Stimulated activated CD4-positive, alpha-beta T cell treated with anti-CD3 and anti-CD28 coated beads, Interleukin-12 subunit alpha, Interleukin-12 subunit beta, amount 100 ng/mL, for 48 hours (primary cell): ENCODE measurements at regions not wholly inside any gene's neighbourhood (a gene's known extent, or its start where the extent isn't known, plus 50 kb on each side); places are given as distances from the start of the nearest gene placed in this dataset.

Experiments
- DNase-seq, 3 donors: peaks; one replicate each; pipeline ENCODE4 v3.0.0-alpha.2; 2020; ENCODE audit warnings: low read depth in 2 of 3, low spot score in 1 of 3

DNA sequence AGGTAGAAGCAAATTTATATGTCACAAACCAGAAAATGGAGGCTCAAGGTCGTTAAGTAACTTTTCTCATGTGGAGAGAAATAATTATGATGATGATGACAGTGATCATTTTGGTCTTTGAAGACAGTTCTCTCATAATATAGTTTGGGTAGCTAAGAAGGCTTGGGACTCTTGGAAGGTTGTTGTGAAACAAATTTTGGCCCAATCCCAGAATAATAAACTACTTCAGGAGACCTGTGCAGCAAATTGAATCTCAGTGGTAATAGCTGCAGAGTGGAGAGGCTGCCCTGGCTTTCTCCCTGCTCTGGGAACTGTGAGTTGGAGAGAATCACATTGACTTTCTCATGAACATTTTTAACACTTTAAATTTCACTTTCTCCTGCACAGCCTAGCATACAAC is 217.2 kb upstream of the BOD1L1 start:
- DNase-seq, result no peak

DNA sequence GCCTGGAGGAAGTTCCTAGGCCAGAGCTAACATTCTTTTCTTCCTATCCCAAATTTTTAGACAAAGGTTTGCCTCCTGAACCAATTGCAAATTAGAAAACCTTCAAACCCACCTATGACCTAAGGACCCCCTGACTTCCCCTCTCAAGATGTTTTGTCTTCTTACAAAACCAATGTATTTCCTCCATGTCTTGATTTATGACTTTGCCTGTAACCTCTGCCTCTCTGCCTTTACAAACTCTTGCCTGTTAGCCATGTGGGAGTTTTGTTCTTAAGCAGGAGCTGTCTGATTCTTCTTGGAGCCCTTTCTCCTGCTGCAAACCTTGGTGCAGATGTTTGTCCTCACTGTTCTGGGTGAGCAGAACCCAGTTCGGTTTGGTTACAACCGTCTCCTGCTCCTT is 222.3 kb upstream of the BOD1L1 start:
- no peak for DNase-seq

DNA sequence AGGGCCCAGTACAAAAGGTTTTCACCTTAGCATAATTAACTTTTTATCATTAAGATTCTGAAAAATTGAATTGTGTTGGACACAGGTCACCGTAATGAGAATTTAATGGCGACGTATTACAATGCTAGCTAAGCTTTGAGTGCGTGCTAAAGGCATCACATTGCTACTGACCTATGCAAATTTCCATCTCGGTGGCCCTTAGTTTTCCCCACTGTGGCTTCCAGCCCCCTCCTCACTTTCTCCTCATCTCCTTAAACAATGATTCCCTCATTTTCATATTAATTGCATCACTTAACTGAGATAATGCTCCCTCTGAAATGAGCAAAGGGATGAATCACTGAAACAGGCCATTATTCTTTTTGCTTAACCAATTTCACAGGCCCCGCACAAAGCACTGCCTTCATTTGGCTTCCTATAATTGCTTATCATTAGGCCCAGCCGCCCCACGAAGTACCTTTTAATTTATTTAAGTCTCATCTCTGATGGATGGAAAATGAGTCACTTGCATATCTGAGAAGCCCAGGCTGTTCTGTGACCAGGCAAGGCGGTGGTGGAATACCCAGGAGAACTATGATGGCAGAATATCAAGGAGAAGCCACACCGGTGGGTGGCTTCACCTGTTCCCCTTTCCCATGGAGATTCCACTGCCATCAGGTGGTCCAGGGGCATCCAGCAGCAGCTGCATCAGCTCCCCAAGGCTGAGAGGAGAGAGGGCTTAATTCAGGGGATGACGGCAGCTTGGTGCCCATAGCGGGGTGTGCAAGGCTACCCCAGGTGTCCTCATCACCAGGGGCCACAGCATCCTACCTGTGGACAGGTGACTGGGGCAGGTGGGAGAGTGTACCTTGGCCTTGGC is 223.8 kb upstream of the BOD1L1 start:
- DNase-seq, result no peak

DNA sequence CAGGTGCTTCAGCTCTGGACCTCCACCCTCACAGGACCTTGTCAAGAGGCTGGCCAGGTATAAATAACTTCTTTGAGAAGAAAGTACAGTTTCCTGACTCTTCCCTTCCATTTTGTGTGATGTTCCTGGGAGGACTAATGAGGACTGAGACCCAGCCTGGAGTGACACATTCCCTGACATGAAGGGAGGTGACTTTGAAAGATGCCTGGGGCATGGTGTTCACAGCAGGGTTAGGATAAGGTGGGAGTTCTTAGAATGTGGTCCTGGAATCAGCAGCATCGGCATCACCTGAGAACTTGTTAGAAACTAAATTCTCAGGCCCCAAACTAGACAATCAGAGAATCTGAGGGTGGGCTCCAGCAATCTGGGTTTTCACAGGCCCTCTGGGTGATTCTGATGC is 224.9 kb upstream of the BOD1L1 start:
- no peak for DNase-seq

DNA sequence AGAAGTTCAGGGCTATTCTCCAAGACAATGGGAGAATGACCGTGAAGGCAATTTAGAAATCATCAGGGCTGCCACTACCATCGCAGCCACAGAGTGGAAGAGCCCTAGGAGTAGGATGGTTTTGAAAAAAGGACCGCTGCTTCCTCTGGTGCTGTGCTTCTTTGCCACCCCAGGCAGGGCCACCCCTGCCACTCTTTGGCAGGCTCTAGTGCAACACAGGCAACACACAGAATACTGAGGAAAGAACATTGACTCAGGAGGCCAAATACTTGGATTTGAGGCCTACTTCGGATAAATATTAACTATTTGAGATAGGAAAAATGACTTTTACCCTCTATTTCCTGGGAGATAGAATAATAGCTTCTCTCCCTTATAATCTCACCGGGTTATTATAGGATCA is 228.9 kb upstream of the BOD1L1 start:
- no peak for DNase-seq

DNA sequence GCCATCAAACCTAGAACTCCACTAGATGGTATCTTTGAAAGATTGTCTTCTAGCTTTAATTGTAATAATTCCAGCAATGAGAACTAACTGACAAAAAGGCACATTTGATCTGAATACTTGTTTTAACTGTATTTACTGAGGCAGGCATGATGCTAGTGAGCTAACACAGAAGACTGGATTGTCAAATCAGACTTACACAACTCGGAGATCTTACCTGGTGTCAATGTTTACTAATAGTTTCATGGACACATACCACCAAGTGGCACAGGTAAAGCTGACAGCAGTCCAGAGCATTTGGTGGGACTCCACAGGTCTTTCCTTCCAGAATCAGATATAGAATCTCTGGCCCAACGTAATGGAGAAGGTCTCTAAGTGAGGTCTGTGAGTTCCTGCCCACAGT is 229.9 kb upstream of the BOD1L1 start:
- no peak for DNase-seq

DNA sequence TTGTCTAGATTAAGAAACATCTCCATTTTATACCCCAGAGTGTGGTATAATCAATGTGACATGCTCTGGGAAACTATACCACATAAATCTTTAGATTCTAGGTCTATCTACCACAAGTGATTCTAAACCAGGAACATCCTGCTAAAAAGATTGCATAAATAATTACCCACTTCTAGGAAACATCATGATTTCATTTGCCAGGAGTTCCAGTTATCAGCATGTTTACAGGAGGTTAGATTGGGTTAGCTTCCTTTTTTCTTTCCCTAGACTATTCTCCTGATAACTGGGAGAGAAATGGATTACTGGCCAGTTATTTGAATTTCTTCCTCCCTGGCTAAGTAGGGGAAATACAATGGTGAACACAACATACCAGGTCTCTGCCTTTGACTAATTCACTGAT is 230.3 kb upstream of the BOD1L1 start:
- no peak for DNase-seq

DNA sequence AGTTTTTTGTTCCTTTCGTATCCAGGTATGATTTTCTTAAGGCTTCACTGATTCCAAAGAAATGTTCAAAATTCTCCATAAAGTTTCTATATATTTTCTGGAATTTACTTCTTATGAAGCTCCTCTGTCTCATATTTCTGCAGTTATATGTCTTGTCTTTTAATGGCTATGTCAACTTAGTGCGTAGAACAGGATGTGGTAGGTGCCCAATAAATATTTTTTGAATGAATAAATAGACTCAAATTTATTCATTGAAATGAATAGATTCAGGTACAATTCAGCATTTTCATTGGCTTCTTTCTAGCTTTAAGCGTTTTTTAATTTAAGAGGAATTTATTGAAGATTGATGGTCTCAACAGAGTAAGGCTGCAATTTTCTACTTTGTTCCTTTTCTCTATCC is 231.9 kb upstream of the BOD1L1 start:
- no peak for DNase-seq

DNA sequence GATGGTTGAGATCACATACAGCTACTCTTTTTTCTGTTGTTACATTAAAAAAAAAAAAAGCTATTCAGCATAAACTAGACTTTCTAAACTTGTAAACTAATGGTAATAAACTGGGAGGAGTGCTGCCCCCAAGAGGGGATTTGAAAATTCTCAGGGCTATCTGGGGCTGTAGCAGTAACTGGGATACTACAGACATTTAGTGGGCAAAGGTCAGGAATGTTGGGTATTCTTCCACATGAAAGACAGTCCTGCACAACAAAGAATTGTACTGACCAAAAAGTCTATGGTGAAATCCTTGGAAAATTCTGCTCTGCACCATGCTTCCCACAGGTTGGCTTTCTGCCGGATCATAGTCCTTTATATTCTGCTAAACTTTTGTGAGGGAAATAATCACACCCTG is 232.6 kb upstream of the BOD1L1 start:
- DNase-seq, result no peak

DNA sequence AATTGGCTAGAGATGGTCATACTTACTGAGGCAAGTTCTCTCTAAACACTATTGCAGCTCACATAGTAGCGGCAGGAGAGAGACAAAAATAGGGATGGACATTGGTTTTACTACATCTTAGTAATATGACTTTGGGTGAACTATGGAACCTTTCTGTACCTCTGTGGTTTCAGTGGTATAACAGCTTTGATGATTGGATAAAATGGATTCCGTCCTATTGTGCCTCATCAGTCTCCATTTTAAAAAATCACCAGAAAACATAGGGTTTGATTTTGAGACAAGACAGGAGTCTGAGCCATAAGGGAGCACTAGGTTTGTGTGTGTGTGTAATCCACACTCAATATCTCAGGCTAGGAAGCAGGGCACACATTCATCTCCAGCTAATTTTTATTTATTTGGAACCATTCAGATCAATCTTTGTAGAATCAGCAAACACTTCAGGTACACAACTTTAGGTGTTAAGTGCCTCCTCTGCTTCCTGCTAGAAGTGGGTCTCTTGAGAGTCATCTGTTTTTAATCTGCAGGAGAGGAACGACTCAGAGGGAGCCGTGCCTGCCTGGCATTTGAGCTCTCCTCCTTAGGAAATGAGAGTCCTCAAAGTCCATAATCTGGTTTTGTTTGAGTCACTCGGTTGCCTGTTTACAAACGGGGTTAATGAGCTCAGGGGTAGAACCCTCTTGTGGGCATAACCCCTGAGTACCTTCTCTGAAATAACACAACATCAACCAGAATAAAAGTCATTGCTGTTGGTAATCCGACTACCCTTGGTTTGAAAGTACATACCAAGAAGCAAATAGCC is 238.5 kb upstream of the BOD1L1 start:
- DNase-seq, result no peak

DNA sequence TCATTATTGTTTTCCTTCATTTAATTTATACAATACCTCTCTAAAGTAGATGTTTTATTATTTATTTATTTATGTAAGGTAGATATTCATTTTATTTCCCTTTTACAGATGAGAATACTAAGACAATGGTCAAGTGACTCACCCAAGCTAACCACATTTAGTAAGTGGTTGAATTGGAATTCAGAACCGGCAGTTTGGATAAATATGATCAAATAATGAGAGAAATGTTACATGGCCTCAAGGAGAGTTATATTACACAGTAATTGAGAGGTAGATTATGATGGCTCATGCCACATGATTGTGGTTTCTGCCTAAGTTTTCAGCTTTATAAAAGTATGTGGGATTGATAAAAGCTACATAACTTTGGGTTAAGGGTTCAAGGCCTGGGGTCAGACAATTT is 239.4 kb upstream of the BOD1L1 start:
- DNase-seq, result no peak

DNA sequence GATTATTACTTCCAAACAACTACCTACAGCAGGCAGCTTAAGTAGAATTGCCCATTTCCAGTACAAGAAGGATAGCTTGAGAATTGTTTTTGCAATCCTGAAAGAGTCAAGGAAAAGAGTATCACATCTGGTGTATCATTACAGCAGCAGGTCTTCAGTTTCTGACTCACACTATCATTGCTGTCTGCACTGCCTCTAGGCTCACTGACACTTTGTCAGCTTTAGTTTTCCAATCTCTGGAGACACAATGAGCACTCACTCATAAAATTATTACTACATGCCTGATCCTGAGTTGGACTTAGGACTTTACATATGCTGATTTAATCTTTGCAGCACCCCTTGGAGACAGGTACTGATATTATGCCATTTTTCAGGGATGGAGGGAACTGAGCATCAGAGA is 244.6 kb upstream of the BOD1L1 start:
- DNase-seq, result no peak

DNA sequence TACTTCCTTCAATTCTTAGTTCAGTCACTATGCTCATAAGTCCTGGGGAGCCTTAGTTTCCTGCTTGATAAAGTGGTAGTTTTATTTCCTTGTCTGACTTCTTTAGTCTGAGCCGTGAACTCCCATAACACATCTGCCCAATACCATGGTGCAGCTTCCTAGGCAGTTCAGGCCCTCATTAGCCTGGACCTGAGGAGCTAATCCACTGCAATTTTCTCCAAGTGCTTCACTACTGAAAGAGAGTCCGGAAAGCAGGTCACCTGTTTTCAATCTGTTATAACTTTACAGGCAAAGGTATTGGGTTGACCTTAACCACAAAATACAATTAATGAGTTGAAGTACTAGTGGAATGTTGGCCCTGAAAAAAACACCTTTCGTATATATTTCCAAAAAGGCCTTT is 245.4 kb upstream of the BOD1L1 start:
- DNase-seq, result no peak

DNA sequence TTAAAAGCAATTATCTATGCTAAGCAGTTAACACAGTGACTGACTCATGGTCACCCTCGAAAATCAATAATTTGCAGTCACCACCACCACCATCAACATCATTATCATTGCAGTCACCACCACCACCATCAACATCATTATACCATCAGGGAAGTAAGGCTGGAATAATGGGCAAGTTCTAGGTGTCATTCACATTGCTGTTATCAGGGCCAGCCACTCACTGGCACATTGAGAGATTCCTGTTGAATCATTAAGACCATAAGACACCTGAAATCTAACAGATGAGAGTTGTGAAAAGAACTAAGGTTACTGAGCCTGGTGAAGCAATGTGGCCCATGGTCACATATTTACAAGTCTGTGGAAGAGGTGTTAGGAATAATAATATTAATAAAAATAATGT is 247.7 kb upstream of the BOD1L1 start:
- DNase-seq, result no peak

DNA sequence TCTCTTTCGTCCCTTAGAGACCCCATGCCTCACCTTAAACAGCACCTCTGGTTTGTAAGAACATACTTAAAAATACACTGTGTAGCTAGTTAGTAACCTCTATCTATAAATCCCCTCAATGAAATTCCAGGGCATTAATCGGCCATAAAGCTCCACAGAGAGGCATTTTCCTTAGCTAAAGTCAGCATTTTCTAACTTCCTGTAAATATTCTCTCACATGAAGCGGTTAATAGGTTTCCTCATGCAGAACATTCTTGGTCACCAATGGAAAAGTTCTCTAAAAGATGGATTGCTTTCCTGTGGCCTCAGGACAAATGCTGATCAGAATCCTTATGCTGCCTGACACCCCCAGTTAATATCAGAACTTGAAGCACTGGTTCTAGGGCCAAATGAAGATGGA is 248.6 kb upstream of the BOD1L1 start:
- DNase-seq, result no peak

DNA sequence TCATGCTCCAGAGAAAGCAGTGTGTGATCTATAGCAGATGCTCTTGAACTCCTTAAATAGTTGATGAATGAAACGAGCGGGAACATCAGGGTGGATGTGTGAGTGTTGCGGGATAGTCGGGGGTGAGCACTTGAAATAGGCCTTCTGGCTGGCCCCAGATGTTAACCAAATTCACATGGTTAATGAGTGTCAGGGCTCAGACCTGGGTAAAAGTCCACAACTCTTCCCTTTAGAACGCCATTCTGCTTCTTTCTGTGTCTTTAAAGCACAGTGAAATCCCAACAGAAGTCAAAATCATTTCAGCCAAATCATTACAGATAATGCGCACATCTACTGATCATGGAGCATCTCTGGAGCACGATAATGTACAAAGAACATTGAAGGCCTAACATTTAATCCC is 249.4 kb upstream of the BOD1L1 start:
- no peak for DNase-seq

DNA sequence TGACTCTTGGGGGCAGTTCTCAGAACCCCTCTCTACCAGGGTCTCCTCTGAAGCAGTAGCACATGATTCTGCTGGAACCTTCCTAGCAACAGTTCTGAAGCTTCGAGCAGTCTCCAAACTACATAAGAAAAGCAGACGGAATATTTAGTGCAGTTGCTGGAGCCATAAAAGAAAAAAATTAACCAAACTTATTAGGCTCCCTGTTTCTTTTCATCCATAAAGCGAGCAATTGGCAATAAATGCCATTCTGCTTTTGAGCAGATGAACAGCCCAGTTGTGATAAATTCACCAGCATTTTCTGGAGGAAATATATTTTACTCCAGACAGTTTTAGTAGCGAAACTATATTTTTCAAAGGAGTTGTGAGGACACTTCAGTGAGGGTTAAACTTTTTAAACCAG is 250.1 kb upstream of the BOD1L1 start:
- DNase-seq, result no peak

DNA sequence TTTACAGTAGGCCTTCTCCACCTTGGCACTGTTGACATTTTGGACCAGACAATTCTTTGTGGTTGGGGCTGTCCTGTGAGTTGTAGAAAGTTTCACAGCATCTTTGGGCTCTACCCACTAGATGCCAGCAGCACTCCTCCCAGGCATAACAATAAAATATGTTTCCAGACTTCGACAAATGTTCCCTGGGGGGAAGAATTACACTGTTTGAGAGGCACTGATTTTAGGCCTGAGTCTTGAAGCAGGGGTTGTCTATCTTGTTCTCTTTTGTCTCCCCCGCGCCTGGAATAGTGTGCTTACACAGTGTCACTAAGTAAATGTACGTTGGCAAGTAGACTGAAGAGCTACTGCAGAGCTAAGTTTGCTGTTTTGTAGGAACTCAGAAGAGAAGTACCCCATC is 254.4 kb upstream of the BOD1L1 start:
- no peak for DNase-seq

DNA sequence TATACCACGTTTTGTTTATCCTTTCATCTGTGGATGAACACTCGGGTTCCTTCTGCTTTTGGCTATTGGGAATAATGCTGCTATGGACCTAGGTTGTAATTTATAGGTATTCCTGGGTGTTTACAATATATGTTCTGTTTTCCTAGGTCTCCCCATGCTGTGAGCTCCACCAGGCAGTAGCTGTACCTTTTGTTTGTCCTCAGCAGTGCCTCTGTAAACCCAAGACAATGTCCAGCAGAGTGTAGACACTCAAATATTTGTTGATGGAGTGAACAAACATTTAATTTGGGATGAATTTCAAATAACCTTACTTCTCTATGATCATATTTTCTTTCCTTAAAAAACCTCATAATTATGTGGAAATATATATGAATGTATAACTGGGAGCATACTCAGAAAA is 259.5 kb upstream of the BOD1L1 start:
- no peak for DNase-seq

DNA sequence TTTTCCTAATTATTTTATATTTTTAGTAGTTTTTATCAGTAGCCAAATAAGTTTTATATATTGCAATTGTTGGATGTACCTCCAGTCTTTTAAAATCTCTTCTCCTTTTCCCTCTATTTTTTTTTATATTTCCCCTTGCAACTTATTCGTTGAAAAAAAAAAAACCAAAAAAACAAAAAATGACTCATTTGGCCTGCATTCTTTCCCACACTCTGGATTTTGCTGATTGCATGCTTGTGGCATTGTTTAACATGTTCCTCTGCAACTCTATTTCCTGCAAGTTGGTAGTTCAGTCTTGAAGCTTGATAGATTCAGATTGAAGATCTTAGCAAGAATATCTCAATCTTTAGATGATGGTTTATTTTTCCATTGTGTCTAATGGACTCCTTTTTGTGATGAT is 260.6 kb upstream of the BOD1L1 start:
- no peak for DNase-seq

DNA sequence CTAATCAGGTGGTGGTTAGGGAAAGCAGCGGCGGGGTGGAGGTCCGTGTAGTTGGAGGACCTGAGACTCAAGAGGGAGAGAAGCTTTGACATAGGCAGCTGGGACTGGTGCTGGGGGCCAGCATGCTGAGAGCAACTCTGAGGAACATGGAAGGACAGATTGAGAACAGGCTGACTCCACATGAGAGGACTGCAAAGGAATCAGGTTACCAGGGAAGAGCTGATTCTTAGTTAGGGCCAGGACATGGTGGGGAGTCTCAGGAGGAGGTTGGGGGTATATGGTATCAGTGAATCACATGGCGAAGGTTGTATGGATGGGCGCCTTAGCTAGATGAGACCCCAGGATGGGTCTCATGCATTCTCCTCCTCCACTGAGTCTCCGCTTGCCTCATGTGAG is 264.0 kb upstream of the BOD1L1 start:
- DNase-seq, result no peak

DNA sequence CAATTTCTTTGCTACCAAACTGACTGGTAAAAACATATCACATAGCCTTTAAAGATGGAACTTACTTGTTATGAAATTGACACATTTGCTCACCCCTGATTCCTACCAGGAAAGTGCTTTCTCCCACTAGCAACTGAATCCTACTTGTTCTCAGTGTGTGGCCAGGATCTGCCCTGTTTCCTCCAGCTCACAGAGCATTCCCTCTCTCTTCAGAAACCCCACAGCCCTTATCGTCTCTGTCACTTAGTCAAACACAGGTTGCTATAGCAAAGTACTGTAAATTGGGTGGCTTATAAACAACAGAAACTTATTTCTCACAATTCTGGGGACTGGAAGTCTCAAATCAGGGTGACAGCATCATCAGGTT is 265.2 kb upstream of the BOD1L1 start:
- DNase-seq, result no peak

DNA sequence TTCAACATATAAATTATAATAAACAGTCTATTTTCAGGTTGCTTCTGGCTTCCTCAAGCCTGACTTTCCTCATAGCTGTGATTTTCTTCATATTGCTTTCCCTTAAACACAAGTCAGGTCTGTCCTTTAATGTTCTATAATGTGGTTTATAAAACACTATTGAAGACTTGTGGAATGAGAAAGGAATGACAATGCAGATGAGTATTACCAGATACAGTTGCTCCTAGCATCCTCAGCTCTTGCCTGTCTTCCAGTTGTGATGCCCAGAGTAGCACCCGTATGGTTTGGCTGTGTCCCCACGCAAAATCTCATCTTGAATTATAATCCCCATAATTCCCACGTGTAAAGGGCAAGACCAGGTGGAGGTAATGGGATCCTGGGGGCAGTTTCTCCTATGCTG is 265.7 kb upstream of the BOD1L1 start:
- DNase-seq, result no peak
